B cell (primary cell): ENCODE measurements at regions not wholly inside any gene's neighbourhood (a gene's known extent, or its start where the extent isn't known, plus 50 kb on each side); places are given as distances from the start of the nearest gene placed in this dataset.

Source experiments
- ATAC-seq: fragments of 200-7000 bp; cut with Tn5 transposase; one replicate; pipeline ENCODE4 v1.10.0; 2021; ENCODE audit warnings: low read depth, mild to moderate bottlenecking, moderate number of reproducible peaks, moderate library complexity
- CTCF ChIA-PET: fragments of 350-600 bp; sonication (Branson Sonifier 250); formaldehyde crosslinking; loops from one replicate; lab custom pipeline; 2021; ENCODE audit warnings: antibody characterized with exemption, inconsistent platforms; lab: Charles Lee
- POLR2A ChIA-PET: fragments of 350-600 bp; sonication (Branson Sonifier 250); formaldehyde crosslinking; loops from one replicate; lab custom pipeline; 2021; ENCODE audit warnings: antibody characterized with exemption; lab: Charles Lee
- DNase-seq: peaks from one replicate; pipeline ENCODE4 v3.0.0; 2013
- H2AFZ ChIP-seq: 2 replicates; pipeline ENCODE4 v1.6.1; 2012; ENCODE audit warnings: mild to moderate bottlenecking, low read depth, low read length; ENCODE audit not compliant: insufficient read depth, poor library complexity, severe bottlenecking
- H3K27ac ChIP-seq, 2 donors: 1 replicate in 1 of 2; 2 replicates in 1 of 2; pipeline ENCODE4 v1.5.1; 2012 to 2013; ENCODE audit warnings: low read length in 2 of 2, mild to moderate bottlenecking in 2 of 2, moderate library complexity in 1 of 2
- H3K27me3 ChIP-seq, 4 experiments: fragments of 200-600 bp in 1 of 4; sonication (generic) in 1 of 4; replicated peaks in 1 of 4; 1 replicate in 2 of 4; 2 replicates in 2 of 4; pipeline versions ENCODE4 v1.6.1 to v1.7.0; 2013 to 2016; ENCODE audit warnings: low read length in 3 of 4, mild to moderate bottlenecking in 2 of 4, mixed read lengths in 1 of 4, moderate library complexity in 1 of 4; ENCODE audit not compliant: insufficient read depth in 4 of 4, control insufficient read depth in 3 of 4; ENCODE audit errors: control extremely low read depth in 1 of 4
- H3K36me3 ChIP-seq, 2 experiments: replicated peaks in 1 of 2; 1 replicate in 1 of 2; 2 replicates in 1 of 2; pipeline versions ENCODE4 v1.6.1 to v1.7.1; 2013; ENCODE audit warnings: low read length in 1 of 2; ENCODE audit not compliant: insufficient read depth in 2 of 2, control insufficient read depth in 1 of 2; ENCODE audit errors: control extremely low read depth in 1 of 2, extremely low read depth in 1 of 2
- H3K4me1 ChIP-seq, 2 donors: fragments of 200-600 bp in 1 of 2; sonication (generic) in 1 of 2; 1 replicate in 1 of 2; 2 replicates in 1 of 2; pipeline versions ENCODE4 v1.5.1 to v1.6.1; 2013 to 2017; ENCODE audit warnings: low read length in 2 of 2; ENCODE audit not compliant: control insufficient read depth in 2 of 2, insufficient read depth in 2 of 2
- H3K4me2 ChIP-seq: replicated peaks from 2 replicates; pipeline ENCODE3; 2012; ENCODE audit warnings: mild to moderate bottlenecking, low read depth, low read length; ENCODE audit not compliant: poor library complexity, severe bottlenecking
- H3K4me3 ChIP-seq, 5 experiments: fragments of 200-600 bp in 1 of 5; sonication (generic) in 1 of 5; 1 replicate in 3 of 5; 2 replicates in 2 of 5; pipeline versions ENCODE4 v1.5.1 to v1.7.0; 2011 to 2016; ENCODE audit warnings: low read length in 4 of 5, mild to moderate bottlenecking in 4 of 5, low read depth in 2 of 5, control low read depth in 1 of 5, moderate library complexity in 1 of 5; ENCODE audit not compliant: insufficient read depth in 1 of 5; ENCODE audit errors: control extremely low read depth in 1 of 5, extremely low read depth in 1 of 5
- H3K79me2 ChIP-seq: fragments of 200-600 bp; sonication (generic); one replicate; pipeline ENCODE4 v1.6.0; 2016; ENCODE audit warnings: low read length; ENCODE audit not compliant: control insufficient read depth, insufficient read depth
- H3K9ac ChIP-seq: fragments of 200-600 bp; sonication (generic); 2 replicates; pipeline ENCODE4 v1.6.1; 2017; ENCODE audit warnings: mild to moderate bottlenecking, low read length, moderate library complexity
- H3K9me3 ChIP-seq, 3 donors: one replicate each; pipeline versions ENCODE4 v1.6.1 to v1.7.1; 2013; ENCODE audit warnings: low read length in 2 of 3; ENCODE audit not compliant: control insufficient read depth in 2 of 3, insufficient read depth in 1 of 3; ENCODE audit errors: control extremely low read depth in 1 of 3
- H4K20me1 ChIP-seq: 2 replicates; pipeline ENCODE4 v1.6.0; 2012; ENCODE audit warnings: mild to moderate bottlenecking, low read length; ENCODE audit not compliant: insufficient read depth, control insufficient read depth, poor library complexity, severe bottlenecking
- H3K27ac Mint-ChIP-seq: one replicate; pipeline ENCODE4 v1.8.0; 2021; ENCODE audit warnings: mixed read lengths
- H3K27me3 Mint-ChIP-seq: one replicate; pipeline ENCODE4 v1.8.0; 2021; ENCODE audit warnings: mixed read lengths
- H3K4me1 Mint-ChIP-seq: one replicate; pipeline ENCODE4 v1.8.0; 2021; ENCODE audit warnings: mixed read lengths
- H3K4me3 Mint-ChIP-seq: one replicate; pipeline ENCODE4 v1.8.0; 2021; ENCODE audit warnings: mixed read lengths
- H3K9me3 Mint-ChIP-seq: one replicate; pipeline ENCODE4 v1.8.0; 2022; ENCODE audit warnings: mixed read lengths; ENCODE audit not compliant: insufficient read depth
- EZH2 ChIP-seq: IDR thresholded peaks from 2 replicates; pipeline ENCODE4 v1.6.1; 2012; ENCODE audit warnings: borderline replicate concordance, low read depth, mild to moderate bottlenecking, moderate library complexity, low read length; ENCODE audit not compliant: insufficient read depth, poor library complexity, severe bottlenecking
- WGBS: methylation state at CpG from one replicate; pipeline ENCODE4 v1.1.5; 2013; ENCODE audit warnings: missing lambda C conversion rate; ENCODE audit not compliant: insufficient coverage; 5-methylcytosine and 5-hydroxymethylcytosine counted together
- intact Hi-C: fragments of 100-400 bp; cut with micrococcal nuclease; formaldehyde crosslinking; loops from one replicate; pipeline ENCODE4 v1.10.0; 2022
- TF ChIP-seq, protein P1 (sequence below): fragments of 200-600 bp; IDR thresholded peaks from one replicate; pipeline ENCODE4 v1.8.0; 2022; ENCODE audit warnings: antibody characterized with exemption, mild to moderate bottlenecking

- Histone ChIP-seq H3K9ac (no peak overlapping the region), H2AFZ (no peak overlapping the region), H3K9me3 (no peaks in the 10 kb centered on the region), H3K36me3 (no peaks in the 10 kb centered on the region), H3K79me2 (no peaks in the 10 kb centered on the region), H3K4me1 (no peaks in the 10 kb centered on the region), H3K27me3 (no peaks in the 10 kb centered on the region), H3K4me2 (no peak overlapping the region), H4K20me1 (no peaks in the 10 kb centered on the region), H3K27ac (no peak overlapping the region), H3K4me3 (no peak overlapping the region)
- DNase-seq (no peak), ATAC-seq (no peak)
- no peaks in the 10 kb centered on the region for H3K27me3 Mint-ChIP-seq
- no peak overlapping the region for H3K27ac Mint-ChIP-seq
- ChIA-PET CTCF (no interaction called here), POLR2A (no interaction called here)
- H3K9me3 Mint-ChIP-seq: no peaks in the 10 kb centered on the region
- no CpG with 5 or more reads among the region's 1 CpG for WGBS
- intact Hi-C loops: no loop called here
- H3K4me3 Mint-ChIP-seq: no peak overlapping the region
- TF ChIP-seq EZH2: no peak
- TF ChIP-seq, protein P1, sequence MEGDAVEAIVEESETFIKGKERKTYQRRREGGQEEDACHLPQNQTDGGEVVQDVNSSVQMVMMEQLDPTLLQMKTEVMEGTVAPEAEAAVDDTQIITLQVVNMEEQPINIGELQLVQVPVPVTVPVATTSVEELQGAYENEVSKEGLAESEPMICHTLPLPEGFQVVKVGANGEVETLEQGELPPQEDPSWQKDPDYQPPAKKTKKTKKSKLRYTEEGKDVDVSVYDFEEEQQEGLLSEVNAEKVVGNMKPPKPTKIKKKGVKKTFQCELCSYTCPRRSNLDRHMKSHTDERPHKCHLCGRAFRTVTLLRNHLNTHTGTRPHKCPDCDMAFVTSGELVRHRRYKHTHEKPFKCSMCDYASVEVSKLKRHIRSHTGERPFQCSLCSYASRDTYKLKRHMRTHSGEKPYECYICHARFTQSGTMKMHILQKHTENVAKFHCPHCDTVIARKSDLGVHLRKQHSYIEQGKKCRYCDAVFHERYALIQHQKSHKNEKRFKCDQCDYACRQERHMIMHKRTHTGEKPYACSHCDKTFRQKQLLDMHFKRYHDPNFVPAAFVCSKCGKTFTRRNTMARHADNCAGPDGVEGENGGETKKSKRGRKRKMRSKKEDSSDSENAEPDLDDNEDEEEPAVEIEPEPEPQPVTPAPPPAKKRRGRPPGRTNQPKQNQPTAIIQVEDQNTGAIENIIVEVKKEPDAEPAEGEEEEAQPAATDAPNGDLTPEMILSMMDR: no peak
- H3K4me1 Mint-ChIP-seq: no peaks in the 10 kb centered on the region
Observed at GRCh38 chr7:34247468-34247867, 342.1 kb downstream of the BMPER start.

DNA sequence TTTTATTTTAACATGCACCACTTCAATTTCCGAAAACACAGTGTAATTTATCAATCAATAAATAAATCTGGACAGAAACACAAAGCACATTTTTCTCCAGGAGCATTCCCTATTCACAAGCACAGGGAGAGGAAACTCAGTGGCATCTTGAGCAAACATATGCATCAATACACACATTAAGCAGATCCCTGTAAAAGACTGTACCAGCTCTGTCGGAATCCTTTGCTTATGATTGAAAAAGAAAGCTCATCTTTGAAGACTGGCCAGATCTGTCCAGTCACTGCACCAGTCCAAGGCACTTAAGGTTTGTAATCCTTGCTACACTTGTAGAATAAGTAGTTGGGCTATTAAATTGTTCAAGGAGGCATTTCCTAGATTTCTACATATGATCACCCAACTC lies 343.9 kb downstream of the BMPER start:
- Histone ChIP-seq H3K27ac (no peak overlapping the region), H3K9ac (no peak overlapping the region), H3K27me3 (no peaks in the 10 kb centered on the region), H3K36me3 (no peaks in the 10 kb centered on the region), H3K79me2 (no peaks in the 10 kb centered on the region), H3K4me3 (no peak overlapping the region), H4K20me1 (no peaks in the 10 kb centered on the region), H3K4me1 (no peaks in the 10 kb centered on the region), H3K4me2 (no peak overlapping the region), H2AFZ (no peak overlapping the region), H3K9me3 (no peaks in the 10 kb centered on the region)
- ATAC-seq (no peak), DNase-seq (no peak)
- Mint-ChIP-seq H3K27ac (no peak overlapping the region), H3K4me3 (no peak overlapping the region), H3K9me3 (no peaks in the 10 kb centered on the region), H3K4me1 (no peaks in the 10 kb centered on the region), H3K27me3 (no peaks in the 10 kb centered on the region)
- ChIA-PET POLR2A (interaction anchor here (0.6 kb wide), 1 partner anchor 8 kb away, joined by 3 read pairs; no protein-coding TSS in a partner anchor), CTCF (no interaction called here)
- intact Hi-C loops: no loop called here
- WGBS: 77% methylated on average over 2 of the region's 2 CpGs
- no peak for TF ChIP-seq EZH2
- TF ChIP-seq, protein P1: no peak
